Stimulated activated CD4-positive, alpha-beta T cell treated with anti-CD3 and anti-CD28 coated beads, Interleukin-4, amount 100 ng/mL, for 24 hours (primary cell): ENCODE measurements at regions not wholly inside any gene's neighbourhood (a gene's known extent, or its start where the extent isn't known, plus 50 kb on each side); places are given as distances from the start of the nearest gene placed in this dataset.
"Not testable (repeated sequence)": the region's sequence is repeated elsewhere in the genome, so short reads cannot be mapped to it uniquely, and the experiment has no call there.

Source experiments
- DNase-seq: peaks from one replicate; pipeline ENCODE4 v3.0.0-alpha.2; 2020

DNA sequence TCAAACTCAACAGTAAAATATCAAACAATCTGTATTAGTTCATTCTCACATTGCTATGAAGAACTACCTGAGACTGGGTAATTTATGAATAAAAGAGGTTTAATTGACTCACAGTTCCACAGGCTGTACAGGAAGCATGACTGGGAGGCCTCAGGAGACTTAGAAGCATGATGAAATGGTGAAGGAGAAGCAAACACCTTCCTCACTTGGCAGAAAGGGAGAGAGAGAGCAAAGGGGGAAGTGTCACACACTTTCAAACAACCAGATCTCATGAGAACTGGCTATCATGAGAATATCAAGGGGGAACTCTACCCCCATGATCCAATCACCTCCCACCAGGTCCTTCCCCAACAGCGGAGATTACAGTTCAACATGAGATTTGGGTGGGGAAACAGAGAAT is 198.5 kb upstream of the CRIM1 start:
- DNase-seq, result not testable (repeated sequence)

DNA sequence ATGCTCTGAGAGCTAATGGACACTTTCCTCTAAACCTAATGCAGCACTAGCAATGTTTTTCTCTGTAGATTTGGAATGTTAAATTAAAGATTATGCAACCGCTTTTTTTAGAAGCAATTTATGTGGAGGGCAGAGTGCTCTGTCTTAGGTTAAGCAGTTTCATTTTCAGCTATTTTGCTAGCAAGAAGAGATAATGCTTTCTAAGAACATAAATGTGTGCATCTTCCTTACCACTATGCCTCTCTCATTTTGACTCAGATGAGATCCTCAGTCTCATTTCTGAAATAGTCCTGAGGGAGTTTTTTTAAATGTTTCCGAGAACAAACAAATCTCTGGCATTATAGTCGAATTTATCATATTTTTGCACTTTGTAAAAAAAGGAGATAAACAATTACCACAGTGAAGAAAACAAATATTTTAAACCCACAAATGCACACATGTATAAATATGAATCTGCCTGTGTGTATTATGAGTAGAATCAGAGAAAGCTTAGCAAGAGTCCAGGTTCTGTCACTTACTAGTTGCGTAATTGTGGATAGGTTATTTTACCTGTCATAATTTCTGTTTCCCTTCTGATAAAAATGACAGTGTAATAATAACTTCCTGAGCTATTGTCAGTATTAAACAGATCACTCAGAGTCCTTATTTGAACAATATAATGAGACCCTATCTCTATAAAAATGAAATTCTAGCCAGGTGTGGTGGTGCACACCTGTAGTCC is 207.7 kb upstream of the CRIM1 start:
- no peak for DNase-seq

GRCh38 chr2:36146765-36147164 is 208.8 kb upstream of the CRIM1 start:
- DNase-seq, result no peak

- DNase-seq, result no peak
Observed at GRCh38 chr2:36140391-36140790, 215.2 kb upstream of the CRIM1 start.

GRCh38 chr2:36137612-36138011 is 218.0 kb upstream of the CRIM1 start:
- no peak for DNase-seq

DNA sequence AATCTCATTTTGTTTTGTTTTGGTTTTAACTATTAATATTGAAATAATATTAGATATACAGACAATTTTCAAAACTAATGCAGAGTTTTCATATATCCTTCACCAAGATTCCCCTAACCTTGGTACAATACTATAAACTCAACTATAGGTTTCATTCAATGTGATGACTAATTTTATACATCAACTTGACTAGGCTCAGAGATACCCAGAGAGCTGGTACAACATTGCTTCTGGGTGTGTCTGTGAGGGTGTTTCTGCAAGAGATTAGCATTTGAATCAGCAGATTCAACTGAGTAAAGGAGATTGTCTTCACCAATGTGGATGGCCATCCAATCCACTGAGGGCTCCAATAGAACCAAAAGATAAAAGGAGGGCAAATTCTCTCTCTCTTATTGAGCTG is 221.3 kb upstream of the CRIM1 start:
- DNase-seq, result no peak

- no peak for DNase-seq
Observed at GRCh38 chr2:36128359-36128758, 227.2 kb upstream of the CRIM1 start.

GRCh38 chr2:36125702-36126101 is 229.9 kb upstream of the CRIM1 start:
- no peak for DNase-seq

DNA sequence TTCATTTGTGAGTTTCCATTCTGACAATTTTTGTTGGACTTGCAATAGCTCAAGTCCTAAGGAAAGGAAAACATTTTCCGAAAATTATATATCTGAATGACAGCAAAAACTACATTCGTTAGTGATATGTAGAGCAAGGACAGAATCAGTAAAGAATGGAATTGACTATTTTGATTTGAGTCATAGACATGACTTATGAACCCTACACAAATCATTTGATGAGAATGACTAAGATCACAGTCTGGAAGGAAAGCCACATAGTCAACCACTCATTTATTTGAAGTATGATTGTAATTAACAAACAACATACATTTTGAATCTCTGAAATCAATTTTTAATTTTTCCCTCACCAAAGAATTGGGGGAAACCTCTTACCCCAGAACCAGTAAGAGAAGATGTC is 231.6 kb upstream of the CRIM1 start:
- no peak for DNase-seq

- no peak for DNase-seq
Observed at GRCh38 chr2:36097022-36097421, 258.6 kb upstream of the CRIM1 start.

- not testable (repeated sequence) for DNase-seq
Observed at GRCh38 chr2:36091844-36092741, 263.5 kb upstream of the CRIM1 start.

GRCh38 chr2:36088716-36089328 is 266.8 kb upstream of the CRIM1 start:
- no peak for DNase-seq

GRCh38 chr2:36087344-36087743 is 268.2 kb upstream of the CRIM1 start:
- no peak for DNase-seq

DNA sequence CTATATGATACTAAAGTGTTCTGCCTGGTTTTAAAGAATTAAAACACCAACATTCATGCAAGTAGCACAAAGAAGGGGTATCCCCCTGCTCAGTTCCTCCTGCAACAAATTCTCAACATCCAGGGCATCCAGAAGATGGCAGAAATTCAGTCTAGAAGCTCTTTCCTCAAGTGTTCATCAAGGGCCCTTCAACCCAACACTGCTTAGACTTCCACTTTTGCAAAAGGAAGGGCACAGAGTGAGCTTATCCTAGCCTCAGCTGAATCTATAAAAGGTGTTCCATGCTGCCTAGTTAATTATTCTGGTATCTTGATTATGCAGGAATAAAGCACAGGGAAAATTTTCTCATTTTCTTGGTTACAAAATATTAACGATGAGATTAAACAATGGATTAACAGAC is 275.8 kb upstream of the CRIM1 start:
- no peak for DNase-seq

GRCh38 chr2:36074008-36074407 is 281.6 kb upstream of the CRIM1 start:
- no peak for DNase-seq

DNA sequence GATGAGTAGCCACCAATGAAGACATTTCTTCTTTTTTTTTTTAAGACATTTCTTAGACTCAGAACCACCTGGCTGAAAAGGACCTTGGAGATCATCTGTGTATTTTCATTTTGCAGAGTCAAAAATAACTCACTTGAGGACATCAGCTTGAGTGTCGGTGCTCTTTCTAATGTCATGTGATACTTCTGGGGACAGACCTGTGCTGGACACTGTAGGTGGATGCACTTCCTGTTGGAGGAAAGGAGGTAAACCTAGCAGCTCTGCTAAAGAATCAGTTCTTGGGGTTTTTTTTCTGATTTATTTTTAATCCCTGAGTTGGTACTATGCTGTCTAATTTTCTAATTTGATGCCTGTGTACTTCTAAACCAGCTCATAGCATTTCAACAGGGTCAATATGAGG is 283.9 kb upstream of the CRIM1 start:
- DNase-seq, result no peak

DNA sequence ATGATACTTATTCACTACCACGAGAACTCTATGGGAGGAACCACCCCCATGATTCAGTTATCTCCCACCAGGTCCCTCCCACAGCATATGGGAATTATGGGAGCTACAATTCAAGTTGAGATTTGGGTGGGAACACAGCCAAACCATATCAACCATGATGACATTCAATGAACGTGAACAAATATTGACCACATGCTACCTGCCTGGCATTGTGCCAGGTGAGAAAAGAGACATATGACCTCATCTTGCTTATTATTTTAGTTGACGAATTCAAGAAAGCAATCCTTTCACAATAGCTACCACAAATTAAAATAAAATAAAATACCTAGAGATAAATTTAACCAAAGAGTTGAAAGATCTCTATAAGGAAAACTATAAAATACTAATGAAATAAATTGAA is 286.5 kb upstream of the CRIM1 start:
- no peak for DNase-seq

GRCh38 chr2:36068086-36068485 is 287.5 kb upstream of the CRIM1 start:
- no peak for DNase-seq

- DNase-seq, result no peak
Observed at GRCh38 chr2:36060133-36060532, 295.4 kb upstream of the CRIM1 start.

- no peak for DNase-seq
Observed at GRCh38 chr2:36059691-36060090, 295.9 kb upstream of the CRIM1 start.

DNA sequence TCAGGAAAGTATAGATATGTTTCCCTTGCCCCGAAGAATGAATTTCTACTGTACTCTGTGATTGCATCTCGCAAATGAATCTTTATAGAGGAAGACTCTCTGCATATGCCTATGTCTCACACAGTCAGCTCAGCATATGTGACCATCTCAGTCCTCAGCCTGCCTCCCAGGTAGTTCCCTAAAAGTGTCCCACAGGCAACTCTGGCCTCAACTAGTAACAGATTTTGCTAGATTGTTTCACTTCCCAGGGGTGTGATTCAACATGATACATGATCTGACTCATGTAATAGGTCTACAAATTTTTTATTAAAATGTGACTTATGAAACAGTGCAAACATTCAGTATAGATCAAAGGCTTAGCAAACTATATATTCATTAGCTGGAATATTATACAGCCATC is 296.6 kb upstream of the CRIM1 start:
- no peak for DNase-seq

DNA sequence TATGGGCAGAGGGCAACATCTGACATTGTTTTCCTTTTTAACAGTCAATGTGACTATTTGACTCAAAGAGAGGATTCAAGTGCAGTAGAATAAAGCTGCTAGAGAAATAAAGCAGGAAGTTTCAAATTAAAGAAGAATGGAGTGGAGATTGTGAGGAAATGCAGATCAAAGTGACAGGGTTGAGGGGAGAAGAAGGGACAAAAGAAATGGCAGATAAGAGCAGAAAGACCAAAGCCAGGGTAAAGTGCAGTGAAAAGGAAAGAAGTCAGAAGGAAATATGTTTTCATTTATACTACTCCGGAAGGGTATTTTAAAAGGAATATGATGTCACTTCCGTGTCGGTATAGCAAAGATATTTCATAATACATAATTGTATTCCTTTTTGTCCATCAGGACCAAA is 297.5 kb upstream of the CRIM1 start:
- DNase-seq, result no peak

- DNase-seq, result no peak
Observed at GRCh38 chr2:36052819-36053218, 302.8 kb upstream of the CRIM1 start.

DNA sequence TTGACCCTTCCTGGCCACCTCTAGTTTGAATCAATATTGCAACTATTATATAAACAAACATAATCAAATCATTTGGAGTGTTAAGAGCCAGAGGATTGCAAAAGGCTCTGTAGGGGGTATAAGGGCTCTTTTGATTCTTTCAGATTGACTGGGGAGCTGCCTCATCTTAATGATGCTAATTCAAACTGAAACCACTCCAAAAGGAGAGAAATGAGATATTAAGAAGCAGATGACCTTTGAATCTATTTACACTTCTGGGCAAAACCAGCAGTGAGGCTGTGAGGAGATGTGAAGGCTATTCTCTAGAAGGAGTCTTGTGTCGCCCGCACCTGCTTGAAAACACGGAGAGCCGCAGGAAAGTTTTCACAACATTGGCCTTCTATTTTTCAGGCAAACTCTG is 311.2 kb upstream of the CRIM1 start:
- DNase-seq, result no peak
